MM.1S (cell line): ENCODE measurements at regions not wholly inside any gene's neighbourhood (a gene's known extent, or its start where the extent isn't known, plus 50 kb on each side); places are given as distances from the start of the nearest gene placed in this dataset.

Source experiments
- DNase-seq: peaks from one replicate; pipeline ENCODE4 v3.0.0-alpha.2; 2015
- H2AFZ ChIP-seq: fragments of 300-600 bp; sonication (generic); 2 replicates; pipeline ENCODE4 v1.6.0; 2016; ENCODE audit warnings: antibody characterized with exemption, low read length
- H3F3A ChIP-seq: fragments of 300-600 bp; sonication (generic); 2 replicates; pipeline ENCODE4 v1.6.1; 2016; ENCODE audit warnings: mild to moderate bottlenecking, antibody characterized with exemption, low read length, moderate library complexity, mixed read lengths; ENCODE audit not compliant: insufficient read depth
- H3K27ac ChIP-seq: fragments of 300-600 bp; sonication (generic); 2 replicates; pipeline ENCODE4 v1.5.1; 2016; ENCODE audit warnings: mild to moderate bottlenecking, low read length
- H3K27me3 ChIP-seq: fragments of 300-600 bp; sonication (generic); replicated peaks from 2 replicates; pipeline ENCODE4 v1.6.0; 2016; ENCODE audit warnings: low read length; ENCODE audit not compliant: insufficient read depth
- H3K36me3 ChIP-seq: fragments of 300-600 bp; sonication (generic); replicated peaks from 2 replicates; pipeline ENCODE4 v1.6.1; 2016; ENCODE audit warnings: mild to moderate bottlenecking, low read length, mixed read lengths; ENCODE audit not compliant: insufficient read depth
- H3K4me1 ChIP-seq: fragments of 300-600 bp; sonication (generic); 2 replicates; pipeline ENCODE4 v1.6.1; 2016; ENCODE audit warnings: low read length, mixed read lengths
- H3K4me2 ChIP-seq: fragments of 300-600 bp; sonication (generic); 2 replicates; pipeline ENCODE4 v1.6.0; 2016; ENCODE audit warnings: low read depth, low read length
- H3K4me3 ChIP-seq: fragments of 300-600 bp; sonication (generic); 2 replicates; pipeline ENCODE4 v1.5.1; 2016; ENCODE audit warnings: low read length, mixed read lengths
- H3K79me2 ChIP-seq: fragments of 300-600 bp; sonication (generic); 2 replicates; pipeline ENCODE4 v1.6.1; 2016; ENCODE audit warnings: mixed run types, low read length, mixed read lengths
- H3K9ac ChIP-seq: fragments of 300-600 bp; sonication (generic); 2 replicates; pipeline ENCODE4 v1.6.1; 2016; ENCODE audit warnings: low read length, mixed read lengths
- H3K9me2 ChIP-seq: fragments of 300-600 bp; sonication (generic); replicated peaks from 2 replicates; pipeline ENCODE4 v1.6.1; 2016; ENCODE audit warnings: mild to moderate bottlenecking, low read length, mixed read lengths; ENCODE audit not compliant: insufficient read depth
- H3K9me3 ChIP-seq: fragments of 300-600 bp; sonication (generic); replicated peaks from 2 replicates; pipeline ENCODE4 v1.6.1; 2016; ENCODE audit warnings: mild to moderate bottlenecking, low read length, mixed read lengths; ENCODE audit not compliant: insufficient read depth
- H4K20me1 ChIP-seq: fragments of 300-600 bp; sonication (generic); 2 replicates; pipeline ENCODE4 v1.6.1; 2016; ENCODE audit warnings: mild to moderate bottlenecking, low read length, moderate library complexity, mixed read lengths; ENCODE audit not compliant: insufficient read depth
- EZH2 ChIP-seq: fragments of 300-600 bp; sonication (generic); optimal IDR thresholded peaks from 2 replicates; pipeline ENCODE3; 2017; ENCODE audit warnings: low read depth, mild to moderate bottlenecking, antibody characterized with exemption, low read length, mixed read lengths
- EZH2phosphoT487 ChIP-seq: fragments of 300-600 bp; sonication (generic); IDR thresholded peaks from 2 replicates; pipeline ENCODE4 v1.6.1; 2018; ENCODE audit warnings: antibody characterized with exemption, low read length
- TF ChIP-seq, protein P1 (sequence below): fragments of 300-600 bp; sonication (generic); IDR thresholded peaks from 2 replicates; pipeline ENCODE4 v1.5.1; 2016; ENCODE audit warnings: antibody characterized with exemption, low read length, mixed read lengths

DNA sequence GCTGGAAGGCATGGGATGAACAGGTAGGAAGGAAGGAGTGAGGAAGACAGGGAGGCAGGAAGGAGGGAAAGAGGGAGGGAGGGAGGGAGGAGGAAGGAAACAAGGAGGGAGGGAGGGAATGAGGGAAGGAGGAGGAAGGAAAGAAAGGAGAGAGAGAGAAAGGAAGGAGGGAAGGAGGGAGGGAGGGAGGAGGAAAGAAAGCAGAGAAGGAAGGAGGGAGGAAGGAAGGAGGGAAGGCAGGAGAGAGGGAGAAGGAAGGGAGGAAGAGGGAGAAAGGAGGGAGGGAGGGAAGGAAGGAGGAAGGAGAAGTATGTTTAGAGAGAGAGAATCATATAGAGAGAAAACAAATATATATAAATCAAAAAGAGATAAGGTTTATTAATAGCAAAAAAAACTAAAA, 175.9 kb upstream of the FOXN3 start:
- Histone ChIP-seq H3K4me2 (no peak overlapping the region), H3K27me3 (no peaks in the 10 kb centered on the region), H2AFZ (no peak overlapping the region), H3K4me3 (no peak overlapping the region), H3K36me3 (no peaks in the 10 kb centered on the region), H3K27ac (no peak overlapping the region), H3K4me1 (no peaks in the 10 kb centered on the region), H3K9me3 (no peaks in the 10 kb centered on the region), H3F3A (no peaks in the 10 kb centered on the region), H3K9me2 (no peaks in the 10 kb centered on the region), H4K20me1 (no peaks in the 10 kb centered on the region), H3K9ac (no peak overlapping the region), H3K79me2 (peaks cover 5% of the 10 kb centered on the region; the same call in 1 of the 2 replicates)
- TF ChIP-seq, protein P1, sequence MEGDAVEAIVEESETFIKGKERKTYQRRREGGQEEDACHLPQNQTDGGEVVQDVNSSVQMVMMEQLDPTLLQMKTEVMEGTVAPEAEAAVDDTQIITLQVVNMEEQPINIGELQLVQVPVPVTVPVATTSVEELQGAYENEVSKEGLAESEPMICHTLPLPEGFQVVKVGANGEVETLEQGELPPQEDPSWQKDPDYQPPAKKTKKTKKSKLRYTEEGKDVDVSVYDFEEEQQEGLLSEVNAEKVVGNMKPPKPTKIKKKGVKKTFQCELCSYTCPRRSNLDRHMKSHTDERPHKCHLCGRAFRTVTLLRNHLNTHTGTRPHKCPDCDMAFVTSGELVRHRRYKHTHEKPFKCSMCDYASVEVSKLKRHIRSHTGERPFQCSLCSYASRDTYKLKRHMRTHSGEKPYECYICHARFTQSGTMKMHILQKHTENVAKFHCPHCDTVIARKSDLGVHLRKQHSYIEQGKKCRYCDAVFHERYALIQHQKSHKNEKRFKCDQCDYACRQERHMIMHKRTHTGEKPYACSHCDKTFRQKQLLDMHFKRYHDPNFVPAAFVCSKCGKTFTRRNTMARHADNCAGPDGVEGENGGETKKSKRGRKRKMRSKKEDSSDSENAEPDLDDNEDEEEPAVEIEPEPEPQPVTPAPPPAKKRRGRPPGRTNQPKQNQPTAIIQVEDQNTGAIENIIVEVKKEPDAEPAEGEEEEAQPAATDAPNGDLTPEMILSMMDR = no peak
- TF ChIP-seq EZH2phosphoT487 (no peak), EZH2 (no peak)
- no peak for DNase-seq

DNA sequence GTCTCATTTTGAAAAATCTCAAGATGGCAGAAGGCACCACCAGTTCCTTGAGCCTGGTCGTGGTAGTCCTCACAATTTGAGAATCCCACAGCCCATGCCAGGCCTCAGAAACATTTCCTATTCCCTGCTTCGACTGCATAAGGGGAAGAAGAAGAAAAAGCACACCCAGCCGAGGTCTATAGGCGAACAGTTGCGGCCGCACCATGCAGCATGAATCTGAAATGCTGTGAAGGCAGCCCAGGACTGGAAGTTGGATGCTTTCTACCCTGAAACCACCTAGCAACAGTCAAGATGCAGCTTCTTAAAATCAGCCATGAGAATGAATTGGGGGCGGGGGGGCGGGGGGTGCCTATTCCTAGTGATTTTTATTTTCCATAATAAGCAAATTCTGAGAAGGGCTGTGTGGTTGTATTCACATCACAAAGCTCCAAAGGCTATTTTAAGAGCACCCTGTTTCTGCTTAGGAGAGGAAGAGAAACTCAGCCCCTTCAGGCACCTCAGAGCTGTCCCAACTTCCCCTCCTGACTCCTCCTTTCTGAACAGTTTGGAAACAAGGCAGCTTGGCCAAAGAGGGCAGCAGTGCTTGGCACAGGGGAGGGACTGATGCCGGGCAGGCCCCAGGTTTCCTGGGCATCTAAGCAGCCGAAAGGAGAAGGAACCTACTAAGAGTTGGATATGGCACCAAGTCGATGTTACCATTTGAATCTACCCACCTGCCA, 172.5 kb upstream of the FOXN3 start:
- Histone ChIP-seq H3K4me2 (no peak overlapping the region), H3K9ac (no peak overlapping the region), H3K27ac (no peak overlapping the region), H3K27me3 (no peaks in the 10 kb centered on the region), H3K4me1 (no peaks in the 10 kb centered on the region), H2AFZ (no peak overlapping the region), H3F3A (no peaks in the 10 kb centered on the region), H3K9me3 (no peaks in the 10 kb centered on the region), H3K9me2 (no peaks in the 10 kb centered on the region), H3K4me3 (no peak overlapping the region), H3K36me3 (no peaks in the 10 kb centered on the region), H4K20me1 (no peaks in the 10 kb centered on the region), H3K79me2 (peaks cover 5% of the 10 kb centered on the region; the same call in 1 of the 2 replicates)
- DNase-seq = no peak
- TF ChIP-seq, protein P1 = no peak
- no peak for TF ChIP-seq EZH2
- no peak for TF ChIP-seq EZH2phosphoT487

DNA sequence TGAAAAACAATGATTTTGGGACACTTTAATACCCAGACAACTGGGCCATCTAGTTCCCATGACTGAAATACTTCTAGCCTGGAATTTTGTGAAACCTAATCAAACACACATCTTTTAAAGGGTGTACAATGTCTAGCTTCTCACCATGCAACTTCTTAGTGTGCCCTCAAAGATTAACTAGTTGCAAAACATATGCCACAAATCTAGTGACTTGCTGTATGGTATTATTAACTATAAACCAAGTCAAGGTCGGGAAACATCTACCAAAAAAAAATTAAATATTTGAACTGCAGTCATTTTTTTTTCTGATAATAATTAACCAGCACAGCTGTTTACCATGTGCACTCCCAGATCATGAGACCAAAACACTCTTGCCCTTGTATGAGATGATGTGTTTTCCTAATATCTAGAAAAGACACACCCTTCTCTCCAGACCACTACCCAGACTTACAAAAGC, 171.8 kb upstream of the FOXN3 start:
- H3K79me2 ChIP-seq = peaks cover 5% of the 10 kb centered on the region; the same call in 1 of the 2 replicates
- H3K36me3 ChIP-seq = no peaks in the 10 kb centered on the region
- no peak for DNase-seq
- no peaks in the 10 kb centered on the region for H3K4me1 ChIP-seq
- no peak overlapping the region for H2AFZ ChIP-seq
- no peak for TF ChIP-seq EZH2
- no peak for TF ChIP-seq EZH2phosphoT487
- TF ChIP-seq, protein P1 = no peak
- H3K27me3 ChIP-seq = no peaks in the 10 kb centered on the region
- no peak overlapping the region for H3K4me3 ChIP-seq
- H3F3A ChIP-seq = no peaks in the 10 kb centered on the region
- H3K9me3 ChIP-seq = no peaks in the 10 kb centered on the region
- H3K27ac ChIP-seq = no peak overlapping the region
- H4K20me1 ChIP-seq = no peaks in the 10 kb centered on the region
- no peak overlapping the region for H3K9ac ChIP-seq
- no peak overlapping the region for H3K4me2 ChIP-seq
- H3K9me2 ChIP-seq = no peaks in the 10 kb centered on the region
